RWPE2 (cell line): ENCODE measurements at regions not wholly inside any gene's neighbourhood (a gene's known extent, or its start where the extent isn't known, plus 50 kb on each side); places are given as distances from the start of the nearest gene placed in this dataset.

Source experiments
- ATAC-seq: fragments of 200-7000 bp; cut with Tn5 transposase; 3 replicates; pipeline ENCODE4 v1.9.1; 2021; ENCODE audit warnings: low read depth
- DNase-seq: peaks from one replicate; pipeline ENCODE4 v3.0.0-alpha.2; 2020; ENCODE audit warnings: low spot score
- H3K27ac ChIP-seq: fragments of 450-650 bp; 2 replicates; pipeline ENCODE4 v1.5.1; 2017; ENCODE audit warnings: mild to moderate bottlenecking; ENCODE audit not compliant: poor library complexity, severe bottlenecking
- H3K27me3 ChIP-seq: fragments of 250-450 bp; sonication (Bioruptor Pico); 2 replicates; pipeline ENCODE4 v1.5.1; 2021; ENCODE audit warnings: mild to moderate bottlenecking, moderate library complexity; ENCODE audit not compliant: insufficient read depth, poor library complexity, severe bottlenecking
- H3K36me3 ChIP-seq: fragments of 250-450 bp; sonication (Bioruptor Pico); 2 replicates; pipeline ENCODE4 v1.5.1; 2020; ENCODE audit warnings: low read depth, mild to moderate bottlenecking, moderate library complexity
- H3K4me1 ChIP-seq: fragments of 250-450 bp; sonication (Bioruptor Pico); 2 replicates; pipeline ENCODE4 v1.5.1; 2021; ENCODE audit warnings: mild to moderate bottlenecking, moderate library complexity; ENCODE audit not compliant: insufficient read depth, poor library complexity, severe bottlenecking
- H3K4me3 ChIP-seq: fragments of 250-450 bp; sonication (Bioruptor Pico); 2 replicates; pipeline ENCODE4 v1.5.1; 2021; ENCODE audit warnings: mild to moderate bottlenecking, moderate library complexity; ENCODE audit not compliant: severe bottlenecking
- H3K9me3 ChIP-seq: fragments of 250-450 bp; sonication (Bioruptor Pico); 2 replicates; pipeline ENCODE4 v1.5.1; 2021; ENCODE audit warnings: mild to moderate bottlenecking, moderate library complexity; ENCODE audit not compliant: severe bottlenecking
- TF ChIP-seq, protein P1 (sequence below): fragments of 450-650 bp; IDR thresholded peaks from one replicate; pipeline ENCODE4 v1.5.1; 2017; ENCODE audit warnings: mild to moderate bottlenecking, moderate library complexity; ENCODE audit not compliant: poor library complexity, severe bottlenecking

DNA sequence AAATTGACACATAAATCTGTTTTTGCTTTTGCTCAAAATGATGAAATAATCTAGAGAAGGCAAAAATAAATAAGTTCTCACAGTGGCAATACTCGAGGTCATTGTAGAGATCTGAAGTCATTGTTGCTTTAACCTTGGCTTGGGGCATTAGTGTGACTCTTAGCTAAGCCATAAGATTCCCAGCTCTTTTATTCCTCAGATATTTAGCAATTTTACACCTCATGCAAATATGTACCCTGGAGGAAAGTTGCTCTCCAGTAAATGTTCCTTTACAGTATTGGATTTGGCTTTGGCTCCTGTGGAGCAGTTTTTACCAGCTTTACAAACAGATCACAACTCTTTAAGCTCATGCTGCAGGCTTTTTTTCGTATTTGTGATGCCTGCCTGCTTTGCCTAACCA lies 134.2 kb upstream of the NABP1 start:
- H3K36me3 ChIP-seq, result no peaks in the 10 kb centered on the region
- H3K4me1 ChIP-seq, result no peaks in the 10 kb centered on the region
- DNase-seq (no peak), ATAC-seq (no peak)
- no peaks in the 10 kb centered on the region for H3K9me3 ChIP-seq
- no peak overlapping the region for H3K27ac ChIP-seq
- TF ChIP-seq, protein P1, sequence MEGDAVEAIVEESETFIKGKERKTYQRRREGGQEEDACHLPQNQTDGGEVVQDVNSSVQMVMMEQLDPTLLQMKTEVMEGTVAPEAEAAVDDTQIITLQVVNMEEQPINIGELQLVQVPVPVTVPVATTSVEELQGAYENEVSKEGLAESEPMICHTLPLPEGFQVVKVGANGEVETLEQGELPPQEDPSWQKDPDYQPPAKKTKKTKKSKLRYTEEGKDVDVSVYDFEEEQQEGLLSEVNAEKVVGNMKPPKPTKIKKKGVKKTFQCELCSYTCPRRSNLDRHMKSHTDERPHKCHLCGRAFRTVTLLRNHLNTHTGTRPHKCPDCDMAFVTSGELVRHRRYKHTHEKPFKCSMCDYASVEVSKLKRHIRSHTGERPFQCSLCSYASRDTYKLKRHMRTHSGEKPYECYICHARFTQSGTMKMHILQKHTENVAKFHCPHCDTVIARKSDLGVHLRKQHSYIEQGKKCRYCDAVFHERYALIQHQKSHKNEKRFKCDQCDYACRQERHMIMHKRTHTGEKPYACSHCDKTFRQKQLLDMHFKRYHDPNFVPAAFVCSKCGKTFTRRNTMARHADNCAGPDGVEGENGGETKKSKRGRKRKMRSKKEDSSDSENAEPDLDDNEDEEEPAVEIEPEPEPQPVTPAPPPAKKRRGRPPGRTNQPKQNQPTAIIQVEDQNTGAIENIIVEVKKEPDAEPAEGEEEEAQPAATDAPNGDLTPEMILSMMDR, result no peak
- no peak overlapping the region for H3K4me3 ChIP-seq
- no peaks in the 10 kb centered on the region for H3K27me3 ChIP-seq

GRCh38 chr2:191544461-191545062 lies 133.4 kb upstream of the NABP1 start:
- no peaks in the 10 kb centered on the region for H3K27me3 ChIP-seq

DNA sequence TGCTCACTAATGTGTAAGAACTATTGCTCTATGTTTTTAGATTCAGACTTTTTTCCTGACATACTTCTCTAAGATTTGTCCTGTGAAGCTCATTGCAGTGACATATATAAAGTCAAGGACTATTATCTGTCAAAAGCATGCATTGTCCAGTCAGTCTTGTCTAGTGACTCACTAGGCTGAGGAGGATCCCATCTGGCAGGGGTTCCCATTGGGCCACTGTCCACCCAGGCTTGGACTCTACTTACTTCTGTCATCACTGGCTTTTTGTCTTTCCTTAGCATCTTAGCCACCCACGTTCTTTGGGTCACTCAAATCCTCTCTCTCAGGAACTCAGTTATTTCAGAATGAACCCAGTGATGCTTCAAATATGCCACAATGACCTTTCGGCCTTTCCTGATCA lies 132.6 kb upstream of the NABP1 start:
- Histone ChIP-seq H3K27ac (no peak overlapping the region), H3K36me3 (no peaks in the 10 kb centered on the region), H3K27me3 (no peaks in the 10 kb centered on the region), H3K4me1 (no peaks in the 10 kb centered on the region), H3K9me3 (no peaks in the 10 kb centered on the region), H3K4me3 (no peak overlapping the region)
- TF ChIP-seq, protein P1, result no peak
- ATAC-seq (no peak), DNase-seq (no peak)

More at GRCh38 chr2:191544461-191545062, 133.4 kb upstream of the NABP1 start:
- DNase-seq (no peak), ATAC-seq (no peak)
- H3K27ac ChIP-seq, result no peak overlapping the region
- H3K4me3 ChIP-seq, result no peak overlapping the region
- TF ChIP-seq, protein P1, result no peak
- H3K9me3 ChIP-seq, result no peaks in the 10 kb centered on the region
- no peaks in the 10 kb centered on the region for H3K36me3 ChIP-seq
- H3K4me1 ChIP-seq, result no peaks in the 10 kb centered on the region

- DNase-seq, result no peak
- Histone ChIP-seq H3K27ac (no peak overlapping the region), H3K36me3 (no peaks in the 10 kb centered on the region), H3K27me3 (no peaks in the 10 kb centered on the region), H3K4me1 (no peaks in the 10 kb centered on the region), H3K9me3 (no peaks in the 10 kb centered on the region), H3K4me3 (no peak overlapping the region)
- no peak; the same call in 2 of the 3 replicates for ATAC-seq
- TF ChIP-seq, protein P1, result no peak
Measured at GRCh38 chr2:191552066-191552465, 125.9 kb upstream of the NABP1 start.

- DNase-seq, result no peak
- Histone ChIP-seq H3K36me3 (no peaks in the 10 kb centered on the region), H3K27me3 (no peaks in the 10 kb centered on the region), H3K27ac (no peak overlapping the region), H3K4me3 (no peak overlapping the region), H3K4me1 (no peaks in the 10 kb centered on the region), H3K9me3 (no peaks in the 10 kb centered on the region)
- TF ChIP-seq, protein P1, result no peak
- no peak for ATAC-seq
Measured at GRCh38 chr2:191554240-191554639, 123.7 kb upstream of the NABP1 start.
